RWPE2 (cell line): ENCODE measurements at regions not wholly inside any gene's neighbourhood (a gene's known extent, or its start where the extent isn't known, plus 50 kb on each side); places are given as distances from the start of the nearest gene placed in this dataset.

Source experiments
- ATAC-seq: fragments of 200-7000 bp; cut with Tn5 transposase; 3 replicates; pipeline ENCODE4 v1.9.1; 2021; ENCODE audit warnings: low read depth
- DNase-seq: peaks from one replicate; pipeline ENCODE4 v3.0.0-alpha.2; 2020; ENCODE audit warnings: low spot score
- H3K27ac ChIP-seq: fragments of 450-650 bp; 2 replicates; pipeline ENCODE4 v1.5.1; 2017; ENCODE audit warnings: mild to moderate bottlenecking; ENCODE audit not compliant: poor library complexity, severe bottlenecking
- H3K27me3 ChIP-seq: fragments of 250-450 bp; sonication (Bioruptor Pico); 2 replicates; pipeline ENCODE4 v1.5.1; 2021; ENCODE audit warnings: mild to moderate bottlenecking, moderate library complexity; ENCODE audit not compliant: insufficient read depth, poor library complexity, severe bottlenecking
- H3K36me3 ChIP-seq: fragments of 250-450 bp; sonication (Bioruptor Pico); 2 replicates; pipeline ENCODE4 v1.5.1; 2020; ENCODE audit warnings: low read depth, mild to moderate bottlenecking, moderate library complexity
- H3K4me1 ChIP-seq: fragments of 250-450 bp; sonication (Bioruptor Pico); 2 replicates; pipeline ENCODE4 v1.5.1; 2021; ENCODE audit warnings: mild to moderate bottlenecking, moderate library complexity; ENCODE audit not compliant: insufficient read depth, poor library complexity, severe bottlenecking
- H3K4me3 ChIP-seq: fragments of 250-450 bp; sonication (Bioruptor Pico); 2 replicates; pipeline ENCODE4 v1.5.1; 2021; ENCODE audit warnings: mild to moderate bottlenecking, moderate library complexity; ENCODE audit not compliant: severe bottlenecking
- H3K9me3 ChIP-seq: fragments of 250-450 bp; sonication (Bioruptor Pico); 2 replicates; pipeline ENCODE4 v1.5.1; 2021; ENCODE audit warnings: mild to moderate bottlenecking, moderate library complexity; ENCODE audit not compliant: severe bottlenecking
- CTCF ChIP-seq: fragments of 450-650 bp; IDR thresholded peaks from one replicate; pipeline ENCODE4 v1.5.1; 2017; ENCODE audit warnings: mild to moderate bottlenecking, moderate library complexity; ENCODE audit not compliant: poor library complexity, severe bottlenecking

- Histone ChIP-seq H3K27me3 (no peaks in the 10 kb centered on the region), H3K9me3 (no peaks in the 10 kb centered on the region), H3K27ac (no peak overlapping the region), H3K4me1 (no peaks in the 10 kb centered on the region), H3K4me3 (no peak overlapping the region), H3K36me3 (no peaks in the 10 kb centered on the region)
- peak; percentile 63; the same call in 2 of the 3 replicates for ATAC-seq
- no peak for DNase-seq
- TF ChIP-seq CTCF, result no peak
These were observed 1658.0 kb downstream of the STIM2 start for GRCh38 chr4:28518561-28519165.

GRCh38 chr4:28523681-28524190 is 1663.1 kb downstream of the STIM2 start:
- no peaks in the 10 kb centered on the region for H3K36me3 ChIP-seq
- no peaks in the 10 kb centered on the region for H3K9me3 ChIP-seq
- ATAC-seq (no peak), DNase-seq (no peak)
- H3K4me1 ChIP-seq, result no peaks in the 10 kb centered on the region
- H3K27me3 ChIP-seq, result no peaks in the 10 kb centered on the region
- H3K4me3 ChIP-seq, result no peak overlapping the region
- H3K27ac ChIP-seq, result no peak overlapping the region
- TF ChIP-seq CTCF, result no peak

GRCh38 chr4:28536124-28536523 is 1675.5 kb downstream of the STIM2 start:
- DNase-seq (no peak), ATAC-seq (no peak)
- no peaks in the 10 kb centered on the region for H3K27me3 ChIP-seq
- H3K4me3 ChIP-seq, result no peak overlapping the region
- TF ChIP-seq CTCF, result no peak
- H3K4me1 ChIP-seq, result no peaks in the 10 kb centered on the region
- H3K9me3 ChIP-seq, result no peaks in the 10 kb centered on the region
- no peaks in the 10 kb centered on the region for H3K36me3 ChIP-seq
- no peak overlapping the region for H3K27ac ChIP-seq

GRCh38 chr4:28545986-28546385 is 1685.3 kb downstream of the STIM2 start:
- H3K36me3 ChIP-seq, result no peaks in the 10 kb centered on the region
- ATAC-seq, result no peak
- TF ChIP-seq CTCF, result no peak
- H3K4me3 ChIP-seq, result no peak overlapping the region
- H3K27me3 ChIP-seq, result no peaks in the 10 kb centered on the region
- H3K4me1 ChIP-seq, result no peaks in the 10 kb centered on the region
- DNase-seq, result no peak
- no peaks in the 10 kb centered on the region for H3K9me3 ChIP-seq
- H3K27ac ChIP-seq, result no peak overlapping the region

GRCh38 chr4:28548136-28548535 is 1687.5 kb downstream of the STIM2 start:
- Histone ChIP-seq H3K27ac (no peak overlapping the region), H3K4me1 (no peaks in the 10 kb centered on the region), H3K36me3 (no peaks in the 10 kb centered on the region), H3K9me3 (no peaks in the 10 kb centered on the region), H3K27me3 (no peaks in the 10 kb centered on the region), H3K4me3 (no peak overlapping the region)
- no peak for DNase-seq
- ATAC-seq, result no peak
- no peak for TF ChIP-seq CTCF
